A549 (cell line): ENCODE measurements at regions not wholly inside any gene's neighbourhood (a gene's known extent, or its start where the extent isn't known, plus 50 kb on each side); places are given as distances from the start of the nearest gene placed in this dataset.

Experiments
- ATAC-seq, 2 experiments: fragments of 200-7000 bp in 1 of 2; fragments of >200 bp in 1 of 2; cut with Nextera tagmentation in 1 of 2; cut with Tn5 transposase in 1 of 2; 3 replicates each; pipeline versions ENCODE4 v1.8.0 to v1.9.1; 2018 to 2020; ENCODE audit warnings: mild to moderate bottlenecking in 1 of 2, moderate library complexity in 1 of 2
- CTCF ChIA-PET: fragments of 300-600 bp; sonication (Branson Sonifier 250); formaldehyde crosslinking; extraction: SDS; loops from one replicate; lab custom pipeline; 2021; ENCODE audit warnings: antibody characterized with exemption, inconsistent platforms; lab: Yijun Ruan, JAX
- POLR2A ChIA-PET: fragments of 350-600 bp; formaldehyde crosslinking; extraction: SDS; loops from one replicate; lab custom pipeline; 2021; ENCODE audit warnings: antibody characterized with exemption, inconsistent platforms; lab: Yijun Ruan, JAX
- DNase-seq, 2 experiments: peaks; one replicate each; pipeline versions ENCODE4 v3.0.0 to v3.0.0-alpha.2; 2011 to 2016; ENCODE audit warnings: low read depth in 1 of 2, low spot score in 1 of 2
- FAIRE-seq: peaks from 2 replicates; lab custom pipeline; 2011; peaks lifted over from hg19 to GRCh38; lab: Jason Lieb, UNC
- H3K27ac ChIP-seq, 2 experiments: fragments of >200 bp; sonication (Bioruptor Twin); formaldehyde crosslinking; 3 replicates each; pipeline ENCODE4 v1.5.1; 2016 to 2017
- H3K4me1 ChIP-seq: fragments of >200 bp; sonication (Bioruptor Twin); formaldehyde crosslinking; 3 replicates; pipeline ENCODE4 v1.6.1; 2016
- H3K4me2 ChIP-seq: fragments of >200 bp; sonication (Bioruptor Twin); formaldehyde crosslinking; 3 replicates; pipeline ENCODE4 v1.6.1; 2016
- H3K4me3 ChIP-seq: fragments of >200 bp; sonication (Bioruptor Twin); formaldehyde crosslinking; 3 replicates; pipeline ENCODE4 v1.5.1; 2016
- H3K9me3 ChIP-seq: fragments of >200 bp; sonication (Bioruptor Twin); formaldehyde crosslinking; 3 replicates; pipeline ENCODE4 v1.6.1; 2016
- BHLHE40 ChIP-seq: IDR thresholded peaks from 2 replicates; pipeline ENCODE4 v1.6.1; 2012; ENCODE audit warnings: low read depth, low read length, inconsistent platforms
- CTCF ChIP-seq: fragments of >200 bp; sonication (Bioruptor Twin); formaldehyde crosslinking; IDR thresholded peaks from 3 replicates; pipeline ENCODE4 v1.5.1; 2016
- FOXS1 ChIP-seq: fragments of 250-450 bp; sonication (Bioruptor Pico); IDR thresholded peaks from 2 replicates; pipeline ENCODE4 v1.5.0; 2020; ENCODE audit warnings: mild to moderate bottlenecking, moderate library complexity
- GATA3 ChIP-seq: IDR thresholded peaks from 2 replicates; pipeline ENCODE4 v1.6.1; 2012; ENCODE audit warnings: borderline replicate concordance
- HES2 ChIP-seq: fragments of >200 bp; sonication (Bioruptor Twin); formaldehyde crosslinking; IDR thresholded peaks from 2 replicates; pipeline ENCODE4 v1.6.1; 2016
- HMGXB4 ChIP-seq: fragments of 250-450 bp; sonication (Bioruptor Pico); IDR thresholded peaks from 2 replicates; pipeline ENCODE4 v1.5.0; 2021; ENCODE audit warnings: mild to moderate bottlenecking, moderate library complexity, borderline replicate concordance
- HOXA7 ChIP-seq: fragments of 250-450 bp; sonication (Bioruptor Pico); IDR thresholded peaks from 2 replicates; pipeline ENCODE4 v1.5.0; 2020; ENCODE audit warnings: mild to moderate bottlenecking, moderate library complexity
- MAFK ChIP-seq: fragments of 450-650 bp; IDR thresholded peaks from 2 replicates; pipeline ENCODE4 v1.6.1; 2014; ENCODE audit not compliant: partially characterized antibody
- MYC ChIP-seq: IDR thresholded peaks from 2 replicates; pipeline ENCODE4 v1.6.1; 2012; ENCODE audit warnings: mild to moderate bottlenecking, inconsistent platforms, low read length, improper control_type of control experiment, borderline replicate concordance
- PBX3 ChIP-seq: IDR thresholded peaks from 2 replicates; pipeline ENCODE4 v1.6.1; 2012
- RAD21 ChIP-seq, 2 experiments: fragments of >200 bp in 1 of 2; sonication (Bioruptor Twin) in 1 of 2; formaldehyde crosslinking in 1 of 2; IDR thresholded peaks in 1 of 2; conservative IDR thresholded peaks in 1 of 2; 2 replicates in 1 of 2; 3 replicates in 1 of 2; pipeline ENCODE4 v1.6.1; 2012 to 2018; ENCODE audit warnings: inconsistent platforms in 1 of 2
- RCOR1 ChIP-seq: fragments of 150-350 bp; IDR thresholded peaks from 2 replicates; pipeline ENCODE4 v1.6.1; 2014; ENCODE audit warnings: antibody characterized with exemption, low read length, low read depth
- SMC3 ChIP-seq: fragments of >200 bp; sonication (Bioruptor Twin); formaldehyde crosslinking; IDR thresholded peaks from 3 replicates; pipeline ENCODE4 v1.6.1; 2018; ENCODE audit warnings: inconsistent platforms
- TFCP2L1 ChIP-seq: fragments of 250-450 bp; sonication (Bioruptor Pico); IDR thresholded peaks from 2 replicates; pipeline ENCODE4 v1.5.0; 2021; ENCODE audit warnings: mild to moderate bottlenecking
- ZNF302 ChIP-seq: fragments of 250-450 bp; sonication (Bioruptor Pico); IDR thresholded peaks from 2 replicates; pipeline ENCODE4 v1.9.0; 2021; ENCODE audit warnings: inconsistent platforms, mild to moderate bottlenecking, moderate library complexity
- ZSCAN20 ChIP-seq: fragments of 250-450 bp; sonication (Bioruptor Pico); IDR thresholded peaks from 2 replicates; pipeline ENCODE4 v1.8.0; 2022; ENCODE audit warnings: mild to moderate bottlenecking, moderate library complexity
- WGBS: methylation state at CpG from one replicate; pipeline ENCODE4 v1.1.6; 2017; ENCODE audit errors: missing lambda C conversion rate; 5-methylcytosine and 5-hydroxymethylcytosine counted together
- TF ChIP-seq, protein P1 (sequence below): fragments of 150-350 bp; IDR thresholded peaks from 2 replicates; pipeline ENCODE4 v1.6.1; 2014; ENCODE audit warnings: low read depth, mild to moderate bottlenecking, low read length
- TF ChIP-seq, protein P2 (sequence below): fragments of >200 bp; sonication (Bioruptor Twin); formaldehyde crosslinking; IDR thresholded peaks from 3 replicates; pipeline ENCODE4 v1.6.1; 2016

- ChIA-PET CTCF (interaction anchor here (0.9 to 1.9 kb wide), 4 partner anchors 14 to 122 kb away, joined by 3 to 9 read pairs (median 7); no protein-coding TSS in a partner anchor), POLR2A (interaction anchor here (2.2 kb wide), 1 partner anchor 124 kb away, joined by 16 read pairs; no protein-coding TSS in a partner anchor)
- DNase-seq (peak in 1 of 2 experiments; percentile 55), FAIRE-seq (no peak), ATAC-seq (0 out of 6 replicates have a peak, but pooled peaks of 1 of the 2 experiments have one; percentile 8)
- Histone ChIP-seq H3K27ac (peak overlapping the region in 1 of 2 experiments; percentile 40; a peak in 3 of 6 replicates), H3K4me2 (peak overlapping the region; percentile 9; the same call in 1 of the 3 replicates), H3K4me1 (peaks cover 30% of the 10 kb centered on the region), H3K9me3 (no peaks in the 10 kb centered on the region), H3K4me3 (no peak overlapping the region)
- TF ChIP-seq, protein P1, sequence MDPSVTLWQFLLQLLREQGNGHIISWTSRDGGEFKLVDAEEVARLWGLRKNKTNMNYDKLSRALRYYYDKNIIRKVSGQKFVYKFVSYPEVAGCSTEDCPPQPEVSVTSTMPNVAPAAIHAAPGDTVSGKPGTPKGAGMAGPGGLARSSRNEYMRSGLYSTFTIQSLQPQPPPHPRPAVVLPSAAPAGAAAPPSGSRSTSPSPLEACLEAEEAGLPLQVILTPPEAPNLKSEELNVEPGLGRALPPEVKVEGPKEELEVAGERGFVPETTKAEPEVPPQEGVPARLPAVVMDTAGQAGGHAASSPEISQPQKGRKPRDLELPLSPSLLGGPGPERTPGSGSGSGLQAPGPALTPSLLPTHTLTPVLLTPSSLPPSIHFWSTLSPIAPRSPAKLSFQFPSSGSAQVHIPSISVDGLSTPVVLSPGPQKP = no peak
- TF ChIP-seq PBX3 = no peak
- no peak for TF ChIP-seq ZNF302 (CRISPR knock-in tag)
- TF ChIP-seq TFCP2L1 (CRISPR knock-in tag) = no peak
- TF ChIP-seq MYC = no peak
- TF ChIP-seq, protein P2, sequence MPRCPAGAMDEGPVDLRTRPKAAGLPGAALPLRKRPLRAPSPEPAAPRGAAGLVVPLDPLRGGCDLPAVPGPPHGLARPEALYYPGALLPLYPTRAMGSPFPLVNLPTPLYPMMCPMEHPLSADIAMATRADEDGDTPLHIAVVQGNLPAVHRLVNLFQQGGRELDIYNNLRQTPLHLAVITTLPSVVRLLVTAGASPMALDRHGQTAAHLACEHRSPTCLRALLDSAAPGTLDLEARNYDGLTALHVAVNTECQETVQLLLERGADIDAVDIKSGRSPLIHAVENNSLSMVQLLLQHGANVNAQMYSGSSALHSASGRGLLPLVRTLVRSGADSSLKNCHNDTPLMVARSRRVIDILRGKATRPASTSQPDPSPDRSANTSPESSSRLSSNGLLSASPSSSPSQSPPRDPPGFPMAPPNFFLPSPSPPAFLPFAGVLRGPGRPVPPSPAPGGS = no peak
- no peak for TF ChIP-seq BHLHE40
- TF ChIP-seq MAFK = no peak
- no peak for TF ChIP-seq ZSCAN20 (CRISPR knock-in tag)
- no peak for TF ChIP-seq GATA3
- TF ChIP-seq HMGXB4 = no peak
- no peak for TF ChIP-seq FOXS1 (CRISPR knock-in tag)
- TF ChIP-seq RCOR1 = no peak
- 66% methylated on average over 3 of the region's 3 CpGs for WGBS
Observed at GRCh38 chr11:8812438-8812837, 98.6 kb upstream of the AKIP1 start.

DNA sequence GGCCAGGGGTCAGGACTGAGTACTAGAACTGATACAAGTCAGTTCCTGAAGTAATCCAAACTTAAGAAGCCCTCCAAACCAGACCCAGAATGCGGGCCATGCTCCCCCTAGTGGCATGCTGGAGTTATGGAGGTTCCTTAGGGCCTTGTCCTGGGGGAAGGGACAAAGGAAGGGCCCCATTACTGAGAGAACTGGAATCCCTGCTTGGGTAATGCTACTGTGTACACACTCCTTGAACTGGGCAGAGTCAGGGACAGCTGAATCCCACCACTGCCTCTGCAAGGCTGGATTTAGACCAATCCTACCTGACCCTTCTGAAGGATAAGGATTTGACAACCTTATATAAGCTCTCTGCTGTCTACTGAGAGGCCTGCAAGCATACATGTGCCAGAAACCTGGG is 97.3 kb upstream of the AKIP1 start:
- DNase-seq = peak; percentile 85 to 90
- TF ChIP-seq SMC3 (peak; percentile 70), HOXA7 (CRISPR knock-in tag) (no peak), RAD21 (conservative IDR thresholded peaks at IDR 0.05 in 1 of 2, IDR thresholded peaks at IDR 0.05 in 1 of 2) (peak; percentile 74 to 84), HES2 (no peak), CTCF (peak; percentile 73), MAFK (no peak)
- Histone ChIP-seq H3K4me3 (no peak overlapping the region), H3K9me3 (no peaks in the 10 kb centered on the region), H3K27ac (peak overlapping the region in 1 of 2 experiments; percentile 72; a peak in 3 of 6 replicates), H3K4me2 (peak overlapping the region; percentile 19; the same call in 1 of the 3 replicates), H3K4me1 (peaks cover 30% of the 10 kb centered on the region)
- POLR2A ChIA-PET = interaction anchor here (1.0 to 2.2 kb wide), 2 partner anchors 125 to 132 kb away, joined by 3 to 16 read pairs; partner anchors contain the start of genes RPL27A and TRIM66
- WGBS = 13% methylated on average over 1 of the region's 1 CpG
- peak; percentile 82 to 96 for ATAC-seq
- CTCF ChIA-PET = interaction anchor here (0.6 to 2.7 kb wide), 25 partner anchors 8 to 147 kb away, joined by 3 to 9 read pairs (median 4); partner anchors contain the start of gene RPL27A
- FAIRE-seq = no peak
